OCI-LY7 (cell line): ENCODE measurements at regions not wholly inside any gene's neighbourhood (a gene's known extent, or its start where the extent isn't known, plus 50 kb on each side); places are given as distances from the start of the nearest gene placed in this dataset.

Source experiments
- BruUV-seq: library from RNA; stranded (reverse); fragments of 400-500 nt; replicated peaks from 2 replicates; lab custom pipeline; 2021; lab: Mats Ljungman, UMichigan
- CTCF ChIA-PET: fragments of 300-600 bp; sonication (Branson Sonifier 250); formaldehyde crosslinking; loops from one replicate; lab custom pipeline; 2022; ENCODE audit warnings: antibody characterized with exemption; ENCODE audit not compliant: unreplicated experiment; lab: Charles Lee
- POLR2A ChIA-PET: fragments of 300-600 bp; sonication (Branson Sonifier 250); formaldehyde crosslinking; loops from one replicate; lab custom pipeline; 2022; ENCODE audit warnings: antibody characterized with exemption; lab: Charles Lee
- DNase-seq: peaks from one replicate; pipeline ENCODE4 v3.0.0-alpha.2; 2015; ENCODE audit warnings: low spot score
- H2AFZ ChIP-seq: fragments of 200-600 bp; sonication (generic), shearing (Covaris generic); 2 replicates; pipeline ENCODE4 v1.6.1; 2014; ENCODE audit warnings: mild to moderate bottlenecking, antibody characterized with exemption, low read length, moderate library complexity
- H3K27ac ChIP-seq: fragments of 200-600 bp; sonication (generic); 2 replicates; pipeline ENCODE4 v1.5.1; 2014; ENCODE audit warnings: mixed run types, low read depth, mild to moderate bottlenecking, moderate library complexity, low read length, inconsistent platforms; ENCODE audit not compliant: poor library complexity, severe bottlenecking
- H3K36me3 ChIP-seq: fragments of 200-600 bp; sonication (generic); 2 replicates; pipeline ENCODE4 v1.6.1; 2014; ENCODE audit warnings: mild to moderate bottlenecking, antibody characterized with exemption, low read length, moderate library complexity, mixed read lengths; ENCODE audit not compliant: insufficient read depth
- H3K4me1 ChIP-seq: fragments of 200-600 bp; sonication (generic); 2 replicates; pipeline ENCODE4 v1.5.1; 2014; ENCODE audit warnings: mild to moderate bottlenecking, low read length; ENCODE audit not compliant: insufficient read depth, poor library complexity, severe bottlenecking
- H3K4me2 ChIP-seq: fragments of 200-600 bp; sonication (generic); 2 replicates; pipeline ENCODE4 v1.6.1; 2014; ENCODE audit warnings: mild to moderate bottlenecking, low read length
- H3K4me3 ChIP-seq: fragments of 200-600 bp; sonication (generic); 2 replicates; pipeline ENCODE4 v1.5.1; 2014; ENCODE audit warnings: mild to moderate bottlenecking, low read depth, low read length; ENCODE audit not compliant: poor library complexity, severe bottlenecking
- H3K79me2 ChIP-seq: fragments of 200-600 bp; sonication (generic); 2 replicates; pipeline ENCODE4 v1.6.1; 2016; ENCODE audit warnings: low read depth, mild to moderate bottlenecking, low read length, moderate library complexity, mixed read lengths; ENCODE audit not compliant: insufficient read depth
- H3K9me2 ChIP-seq: fragments of 200-600 bp; sonication (generic); 2 replicates; pipeline ENCODE4 v1.6.1; 2016; ENCODE audit warnings: mild to moderate bottlenecking, low read length, mixed read lengths; ENCODE audit not compliant: insufficient read depth
- H3K9me3 ChIP-seq: fragments of 200-600 bp; sonication (generic); 2 replicates; pipeline ENCODE4 v1.6.1; 2014; ENCODE audit warnings: mild to moderate bottlenecking, mixed run types, low read length, mixed read lengths
- H4K20me1 ChIP-seq: fragments of 200-600 bp; sonication (generic); 2 replicates; pipeline ENCODE4 v1.6.1; 2014; ENCODE audit warnings: mild to moderate bottlenecking, antibody characterized with exemption, low read length, moderate library complexity, mixed read lengths; ENCODE audit not compliant: insufficient read depth
- EZH2phosphoT487 ChIP-seq: fragments of 200-600 bp; sonication (generic); IDR thresholded peaks from 2 replicates; pipeline ENCODE4 v1.6.1; 2018; ENCODE audit warnings: low read depth, borderline replicate concordance, mild to moderate bottlenecking, mixed run types, antibody characterized with exemption, low read length, moderate library complexity, mixed read lengths
- intact Hi-C: fragments of 100-400 bp; cut with micrococcal nuclease; formaldehyde crosslinking; loops from one replicate; pipeline ENCODE4 v1.10.0; 2022; ENCODE audit not compliant: unreplicated experiment
- TF ChIP-seq, protein P1 (sequence below): fragments of 200-600 bp; sonication (generic); conservative IDR thresholded peaks from 2 replicates; pipeline ENCODE4 v1.5.1; 2014; ENCODE audit warnings: mild to moderate bottlenecking, antibody characterized with exemption, low read length, moderate library complexity, mixed read lengths

GRCh38 chr6:94494500-94494899 lies 1075.1 kb upstream of the EPHA7 start:
- Histone ChIP-seq H3K4me2 (no peak overlapping the region), H3K4me1 (no peaks in the 10 kb centered on the region), H2AFZ (no peak overlapping the region), H3K9me2 (no peaks in the 10 kb centered on the region), H3K36me3 (no peaks in the 10 kb centered on the region), H4K20me1 (no peaks in the 10 kb centered on the region), H3K9me3 (no peaks in the 10 kb centered on the region), H3K4me3 (no peak overlapping the region), H3K79me2 (no peaks in the 10 kb centered on the region), H3K27ac (no peak overlapping the region)
- no TSS peak for BruUV-seq
- DNase-seq = no peak
- TF ChIP-seq EZH2phosphoT487 = no peak
- TF ChIP-seq, protein P1, sequence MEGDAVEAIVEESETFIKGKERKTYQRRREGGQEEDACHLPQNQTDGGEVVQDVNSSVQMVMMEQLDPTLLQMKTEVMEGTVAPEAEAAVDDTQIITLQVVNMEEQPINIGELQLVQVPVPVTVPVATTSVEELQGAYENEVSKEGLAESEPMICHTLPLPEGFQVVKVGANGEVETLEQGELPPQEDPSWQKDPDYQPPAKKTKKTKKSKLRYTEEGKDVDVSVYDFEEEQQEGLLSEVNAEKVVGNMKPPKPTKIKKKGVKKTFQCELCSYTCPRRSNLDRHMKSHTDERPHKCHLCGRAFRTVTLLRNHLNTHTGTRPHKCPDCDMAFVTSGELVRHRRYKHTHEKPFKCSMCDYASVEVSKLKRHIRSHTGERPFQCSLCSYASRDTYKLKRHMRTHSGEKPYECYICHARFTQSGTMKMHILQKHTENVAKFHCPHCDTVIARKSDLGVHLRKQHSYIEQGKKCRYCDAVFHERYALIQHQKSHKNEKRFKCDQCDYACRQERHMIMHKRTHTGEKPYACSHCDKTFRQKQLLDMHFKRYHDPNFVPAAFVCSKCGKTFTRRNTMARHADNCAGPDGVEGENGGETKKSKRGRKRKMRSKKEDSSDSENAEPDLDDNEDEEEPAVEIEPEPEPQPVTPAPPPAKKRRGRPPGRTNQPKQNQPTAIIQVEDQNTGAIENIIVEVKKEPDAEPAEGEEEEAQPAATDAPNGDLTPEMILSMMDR = no peak
- intact Hi-C loops = no loop called here
- ChIA-PET CTCF (no interaction called here), POLR2A (no interaction called here)

DNA sequence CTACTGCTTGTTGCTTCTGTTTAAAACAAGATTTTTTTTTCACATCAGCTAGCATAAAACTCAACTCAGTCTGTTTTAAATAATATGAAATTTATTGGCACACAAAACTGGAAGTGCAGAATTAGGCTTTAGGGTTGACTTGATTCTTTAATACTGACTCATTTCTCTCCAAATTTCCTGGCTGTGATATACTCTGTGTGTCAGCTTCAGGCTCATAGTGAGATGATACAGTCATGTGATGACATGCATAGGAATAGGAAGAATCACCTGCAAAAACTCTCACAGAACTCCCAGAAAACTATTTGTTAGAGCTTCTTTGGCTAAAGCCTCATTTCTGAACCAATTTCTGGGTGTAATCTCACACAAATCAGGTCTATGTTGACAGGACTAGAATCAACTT lies 1068.0 kb upstream of the EPHA7 start:
- no TSS peak for BruUV-seq

More for the DNA sequence above, 1068.0 kb upstream of the EPHA7 start:
- intact Hi-C loops = no loop called here
- Histone ChIP-seq H3K4me2 (no peak overlapping the region), H3K27ac (no peak overlapping the region), H3K36me3 (no peaks in the 10 kb centered on the region), H3K4me3 (no peak overlapping the region), H2AFZ (no peak overlapping the region), H3K9me2 (no peaks in the 10 kb centered on the region), H3K4me1 (no peaks in the 10 kb centered on the region), H4K20me1 (no peaks in the 10 kb centered on the region), H3K79me2 (no peaks in the 10 kb centered on the region), H3K9me3 (no peaks in the 10 kb centered on the region)
- CTCF ChIA-PET = no interaction called here
- POLR2A ChIA-PET = no interaction called here
- no peak for DNase-seq
- TF ChIP-seq EZH2phosphoT487 = no peak
- TF ChIP-seq, protein P1 = no peak
